Neural cell (in vitro differentiated cells): ENCODE measurements at regions not wholly inside any gene's neighbourhood (a gene's known extent, or its start where the extent isn't known, plus 50 kb on each side); places are given as distances from the start of the nearest gene placed in this dataset.

Experiments used
- H2AFZ ChIP-seq: fragments of 200-600, 300-800 bp; sonication (generic), shearing (Covaris generic); 2 replicates; pipeline ENCODE4 v1.6.0; 2014; ENCODE audit warnings: low read depth, mild to moderate bottlenecking, antibody characterized with exemption, low read length, moderate library complexity
- H3F3A ChIP-seq: fragments of 200-600 bp; shearing (Covaris generic); 2 replicates; pipeline ENCODE4 v1.6.1; 2016; ENCODE audit warnings: mild to moderate bottlenecking, moderate library complexity, mixed read lengths, antibody characterized with exemption, low read length; ENCODE audit not compliant: insufficient read depth, poor library complexity, severe bottlenecking
- H3K27ac ChIP-seq: fragments of 200-600, 300-800 bp; sonication (generic), shearing (Covaris generic); 2 replicates; pipeline ENCODE4 v1.5.1; 2014; ENCODE audit warnings: mild to moderate bottlenecking, low read length, moderate library complexity
- H3K27me3 ChIP-seq: fragments of 300-800, 200-600 bp; sonication (generic), shearing (Covaris generic); 2 replicates; pipeline ENCODE4 v1.6.0; 2014; ENCODE audit warnings: mild to moderate bottlenecking, low read depth, low read length, moderate library complexity; ENCODE audit not compliant: insufficient read depth
- H3K36me3 ChIP-seq: fragments of 300-800, 200-600 bp; sonication (generic), shearing (Covaris generic); 2 replicates; pipeline ENCODE4 v1.5.1; 2014; ENCODE audit warnings: mild to moderate bottlenecking, antibody characterized with exemption, low read length, moderate library complexity; ENCODE audit not compliant: insufficient read depth
- H3K4me2 ChIP-seq: fragments of 300-800, 200-600 bp; sonication (generic), shearing (Covaris generic); 2 replicates; pipeline ENCODE4 v1.6.0; 2014; ENCODE audit warnings: mild to moderate bottlenecking, low read length
- H3K4me3 ChIP-seq: fragments of 300-800, 200-600 bp; sonication (generic), shearing (Covaris generic); 2 replicates; pipeline ENCODE4 v1.5.1; 2014; ENCODE audit warnings: mild to moderate bottlenecking, low read length, moderate library complexity
- H3K79me2 ChIP-seq: fragments of 200-600 bp; shearing (Covaris generic); replicated peaks from 2 replicates; pipeline ENCODE4 v1.6.0; 2014; ENCODE audit warnings: mild to moderate bottlenecking, low read length, moderate library complexity; ENCODE audit not compliant: insufficient read depth
- H3K9ac ChIP-seq: fragments of 300-800, 200-600 bp; sonication (generic), shearing (Covaris generic); 2 replicates; pipeline ENCODE4 v1.6.1; 2016; ENCODE audit warnings: mild to moderate bottlenecking, low read length, mixed read lengths
- H3K9me2 ChIP-seq: fragments of 200-600 bp; shearing (Covaris generic); 2 replicates; pipeline ENCODE4 v1.6.1; 2016; ENCODE audit warnings: mild to moderate bottlenecking, low read length, mixed read lengths; ENCODE audit not compliant: insufficient read depth
- H3K9me3 ChIP-seq: fragments of 200-600, 300-800 bp; sonication (generic), shearing (Covaris generic); 2 replicates; pipeline ENCODE4 v1.6.1; 2016; ENCODE audit warnings: mild to moderate bottlenecking, mixed run types, low read length, moderate library complexity, mixed read lengths
- H4K20me1 ChIP-seq: fragments of 200-600 bp; shearing (Covaris generic); 2 replicates; pipeline ENCODE4 v1.6.1; 2016; ENCODE audit warnings: mild to moderate bottlenecking, mixed run types; ENCODE audit not compliant: insufficient read depth
- CTCF ChIP-seq: fragments of 450-650 bp; IDR thresholded peaks from 2 replicates; pipeline ENCODE4 v1.5.1; 2014; ENCODE audit warnings: antibody characterized with exemption, mild to moderate bottlenecking, moderate library complexity; ENCODE audit not compliant: poor library complexity, severe bottlenecking
- EP300 ChIP-seq: fragments of 450-650 bp; conservative IDR thresholded peaks from 2 replicates; pipeline ENCODE4 v1.6.1; 2014; ENCODE audit warnings: antibody characterized with exemption, mild to moderate bottlenecking, moderate library complexity; ENCODE audit not compliant: poor library complexity, severe bottlenecking
- EZH2 ChIP-seq: fragments of 200-600, 300-800 bp; shearing (Covaris generic), sonication (generic); IDR thresholded peaks from 2 replicates; pipeline ENCODE4 v1.6.1; 2014; ENCODE audit warnings: antibody characterized with exemption, low read length, borderline replicate concordance, mild to moderate bottlenecking; ENCODE audit not compliant: insufficient read depth, poor library complexity, severe bottlenecking
- POLR2AphosphoS5 ChIP-seq: IDR thresholded peaks from 2 replicates; pipeline ENCODE4 v1.6.1; 2012
- RAD21 ChIP-seq: fragments of 450-650 bp; conservative IDR thresholded peaks from 2 replicates; pipeline ENCODE4 v1.6.1; 2014; ENCODE audit warnings: antibody characterized with exemption, mild to moderate bottlenecking, moderate library complexity
- REST ChIP-seq: IDR thresholded peaks from 2 replicates; pipeline ENCODE4 v1.6.1; 2012; ENCODE audit warnings: borderline replicate concordance
- SMC3 ChIP-seq: fragments of 450-650 bp; conservative IDR thresholded peaks from 2 replicates; pipeline ENCODE4 v1.6.1; 2014; ENCODE audit warnings: antibody characterized with exemption, mild to moderate bottlenecking, moderate library complexity; ENCODE audit not compliant: poor library complexity
- TAF1 ChIP-seq: IDR thresholded peaks from 2 replicates; pipeline ENCODE4 v1.6.1; 2012; ENCODE audit warnings: low read depth

GRCh38 chr20:24828992-24829648 is 119.9 kb upstream of the CST7 start:
- Histone ChIP-seq H3K36me3 (no peaks in the 10 kb centered on the region), H3K9me3 (no peaks in the 10 kb centered on the region), H3K4me2 (no peak overlapping the region), H3K9ac (no peak overlapping the region), H2AFZ (no peak overlapping the region), H3K9me2 (no peaks in the 10 kb centered on the region), H4K20me1 (no peaks in the 10 kb centered on the region), H3K27ac (no peak overlapping the region), H3K27me3 (no peaks in the 10 kb centered on the region), H3F3A (no peaks in the 10 kb centered on the region), H3K4me3 (no peak overlapping the region), H3K79me2 (no peaks in the 10 kb centered on the region)
- no peak for TF ChIP-seq POLR2AphosphoS5

GRCh38 chr20:24829649-24830370 is 119.3 kb upstream of the CST7 start:
- Histone ChIP-seq H3K9me2 (no peaks in the 10 kb centered on the region), H3K9me3 (no peaks in the 10 kb centered on the region), H3F3A (no peaks in the 10 kb centered on the region), H3K4me3 (no peak overlapping the region), H3K9ac (no peak overlapping the region), H4K20me1 (no peaks in the 10 kb centered on the region), H3K36me3 (no peaks in the 10 kb centered on the region), H3K4me2 (no peak overlapping the region), H3K27me3 (no peaks in the 10 kb centered on the region), H2AFZ (no peak overlapping the region), H3K27ac (no peak overlapping the region), H3K79me2 (no peaks in the 10 kb centered on the region)
- no peak for TF ChIP-seq POLR2AphosphoS5
- TF ChIP-seq EZH2: no peak
- TF ChIP-seq TAF1: no peak
- TF ChIP-seq CTCF: no peak
- TF ChIP-seq REST: no peak
- no peak for TF ChIP-seq RAD21
- TF ChIP-seq EP300: no peak
- TF ChIP-seq SMC3: no peak

GRCh38 chr20:24830649-24831048 is 118.4 kb upstream of the CST7 start:
- Histone ChIP-seq H3K4me3 (no peak overlapping the region), H3K9me3 (no peaks in the 10 kb centered on the region), H3K36me3 (no peaks in the 10 kb centered on the region), H3K79me2 (no peaks in the 10 kb centered on the region), H3F3A (no peaks in the 10 kb centered on the region), H3K9me2 (no peaks in the 10 kb centered on the region), H3K27me3 (no peaks in the 10 kb centered on the region), H4K20me1 (no peaks in the 10 kb centered on the region), H3K27ac (no peak overlapping the region), H3K9ac (no peak overlapping the region), H3K4me2 (no peak overlapping the region), H2AFZ (no peak overlapping the region)
- TF ChIP-seq REST (no peak), TAF1 (no peak), EZH2 (no peak), CTCF (no peak), POLR2AphosphoS5 (no peak), RAD21 (no peak)
